ENCODE measurements at regions not wholly inside any gene's neighbourhood (a gene's known extent, or its start where the extent isn't known, plus 50 kb on each side); places are given as distances from the start of the nearest gene placed in this dataset.

DNA sequence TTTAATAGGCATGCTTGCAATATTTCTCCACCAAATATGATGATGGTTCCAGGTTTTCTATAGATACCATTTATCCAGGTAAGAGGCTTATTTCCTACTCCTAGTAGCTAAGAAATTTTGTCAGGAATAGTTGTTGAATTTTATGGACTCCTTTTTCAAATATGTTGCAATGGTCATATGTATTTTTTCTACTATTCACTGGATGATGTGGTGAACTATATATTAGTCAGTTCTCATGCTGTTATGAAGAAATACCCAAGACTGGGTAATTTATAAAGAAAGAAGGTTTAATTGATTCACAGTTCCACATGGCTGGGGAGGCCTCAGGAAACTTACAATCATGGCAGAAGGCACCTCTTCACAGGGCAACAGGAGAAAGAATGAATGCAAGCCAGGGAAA, 141.1 kb upstream of the NR3C1 start:
- Histone ChIP-seq H3K9me3 (ENCODE audit: control insufficient read depth in 2 of 3, insufficient read depth in 1 of 3, low read length in 3 of 3) (no peaks in the 10 kb centered on the region), H3K4me1 (ENCODE audit: control insufficient read depth in 2 of 3, insufficient read depth in 2 of 3, low read depth in 1 of 3, low read length in 3 of 3) (no peaks in the 10 kb centered on the region), H3K4me3 (ENCODE audit: low read length in 3 of 3) (no peak overlapping the region), H3K9ac (ENCODE audit: low read length in 3 of 3) (no peak overlapping the region), H3K27me3 (ENCODE audit: control insufficient read depth, insufficient read depth, low read length) (no peaks in the 10 kb centered on the region), H3K27ac (ENCODE audit: low read depth in 2 of 2, low read length in 2 of 2) (no peak overlapping the region), H3K36me3 (ENCODE audit: control insufficient read depth in 2 of 3, insufficient read depth in 3 of 3, low read length in 3 of 3) (no peaks in the 10 kb centered on the region)
- TF ChIP-seq, protein P1, sequence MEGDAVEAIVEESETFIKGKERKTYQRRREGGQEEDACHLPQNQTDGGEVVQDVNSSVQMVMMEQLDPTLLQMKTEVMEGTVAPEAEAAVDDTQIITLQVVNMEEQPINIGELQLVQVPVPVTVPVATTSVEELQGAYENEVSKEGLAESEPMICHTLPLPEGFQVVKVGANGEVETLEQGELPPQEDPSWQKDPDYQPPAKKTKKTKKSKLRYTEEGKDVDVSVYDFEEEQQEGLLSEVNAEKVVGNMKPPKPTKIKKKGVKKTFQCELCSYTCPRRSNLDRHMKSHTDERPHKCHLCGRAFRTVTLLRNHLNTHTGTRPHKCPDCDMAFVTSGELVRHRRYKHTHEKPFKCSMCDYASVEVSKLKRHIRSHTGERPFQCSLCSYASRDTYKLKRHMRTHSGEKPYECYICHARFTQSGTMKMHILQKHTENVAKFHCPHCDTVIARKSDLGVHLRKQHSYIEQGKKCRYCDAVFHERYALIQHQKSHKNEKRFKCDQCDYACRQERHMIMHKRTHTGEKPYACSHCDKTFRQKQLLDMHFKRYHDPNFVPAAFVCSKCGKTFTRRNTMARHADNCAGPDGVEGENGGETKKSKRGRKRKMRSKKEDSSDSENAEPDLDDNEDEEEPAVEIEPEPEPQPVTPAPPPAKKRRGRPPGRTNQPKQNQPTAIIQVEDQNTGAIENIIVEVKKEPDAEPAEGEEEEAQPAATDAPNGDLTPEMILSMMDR (IDR thresholded peaks at IDR 0.05; ENCODE audit: borderline replicate concordance, extremely low read depth, insufficient read depth), result no peak
- no peak for DNase-seq
- intact Hi-C loops (cut with DNase I), result no loop called here
- no peak for FAIRE-seq

DNA sequence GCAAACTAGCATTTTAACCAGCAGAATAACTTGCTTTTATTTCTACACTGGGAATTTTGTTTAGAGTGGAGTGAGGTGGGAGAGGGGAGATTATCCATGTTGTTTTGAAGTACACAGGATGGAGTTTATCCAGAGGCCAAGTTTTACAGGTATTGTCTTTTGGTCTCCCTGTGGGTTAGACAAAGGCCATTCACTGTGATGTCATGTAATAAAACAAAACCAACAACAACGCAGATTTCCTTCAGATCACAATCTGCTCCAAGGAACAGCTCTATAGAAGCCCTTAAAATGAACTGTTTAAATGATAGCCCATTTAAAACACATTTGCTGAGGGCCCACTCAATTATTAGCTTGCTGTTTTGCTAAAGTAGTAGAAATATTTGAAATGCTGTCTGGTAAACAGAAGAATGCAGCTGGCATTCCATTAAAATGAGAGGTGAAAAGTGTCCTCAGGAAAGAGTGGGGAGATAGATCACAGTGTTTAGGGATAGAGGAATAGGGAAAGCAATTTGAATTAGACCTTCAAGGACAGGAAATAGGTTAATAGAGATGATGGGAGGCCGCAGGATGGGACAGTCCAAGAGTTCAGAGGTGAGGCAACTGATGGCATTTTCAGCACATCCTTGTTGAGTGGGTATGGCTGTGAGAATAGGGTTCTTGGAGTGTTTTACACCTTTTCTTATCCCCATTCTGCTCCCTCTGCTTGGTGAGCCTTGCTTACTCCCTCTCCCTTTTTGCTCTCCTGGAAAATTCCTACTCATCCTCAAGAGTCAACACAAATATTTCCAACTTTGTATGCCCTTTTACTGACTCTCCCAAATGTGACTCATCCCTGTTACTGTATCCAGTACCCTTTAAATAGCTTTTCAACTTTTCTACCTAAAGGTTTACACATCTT, 140.1 kb upstream of the NR3C1 start:
- Histone ChIP-seq H3K9ac (ENCODE audit: low read length in 3 of 3) (no peak overlapping the region), H3K36me3 (ENCODE audit: control insufficient read depth in 2 of 3, insufficient read depth in 3 of 3, low read length in 3 of 3) (no peaks in the 10 kb centered on the region), H3K9me3 (ENCODE audit: control insufficient read depth in 2 of 3, insufficient read depth in 1 of 3, low read length in 3 of 3) (peaks cover 0 to 2% (median 0%) of the 10 kb centered on the region in 3 donors), H3K27me3 (ENCODE audit: control insufficient read depth, insufficient read depth, low read length) (no peaks in the 10 kb centered on the region), H3K4me1 (ENCODE audit: control insufficient read depth in 2 of 3, insufficient read depth in 2 of 3, low read depth in 1 of 3, low read length in 3 of 3) (no peaks in the 10 kb centered on the region), H3K4me3 (ENCODE audit: low read length in 3 of 3) (no peak overlapping the region), H3K27ac (ENCODE audit: low read depth in 2 of 2, low read length in 2 of 2) (no peak overlapping the region)
- intact Hi-C loops (cut with DNase I), result no loop called here
- TF ChIP-seq, protein P1 (IDR thresholded peaks at IDR 0.05; ENCODE audit: borderline replicate concordance, extremely low read depth, insufficient read depth), result no peak
- FAIRE-seq (no peak), DNase-seq (no peak)

DNA sequence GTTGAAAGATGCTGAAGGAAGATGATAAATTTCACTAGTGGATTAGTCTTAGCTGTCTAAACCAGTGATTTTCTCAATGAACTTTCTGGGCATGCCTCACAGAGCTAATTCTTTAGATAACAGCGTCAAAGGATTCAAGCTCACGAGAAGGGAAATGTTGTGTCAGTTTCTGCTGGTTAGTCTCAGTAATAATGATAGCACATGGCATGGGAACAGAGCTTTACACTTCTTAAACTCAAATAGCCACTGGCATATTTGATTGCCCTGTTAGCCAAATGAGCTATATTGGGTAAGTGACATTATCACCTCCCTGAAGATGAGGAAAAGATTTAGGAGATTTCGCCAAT, 139.3 kb upstream of the NR3C1 start:
- no peak overlapping the region for H3K4me3 ChIP-seq (ENCODE audit: low read length in 3 of 3)
- H3K9ac ChIP-seq (ENCODE audit: low read length in 3 of 3), result no peak overlapping the region
- H3K27me3 ChIP-seq (ENCODE audit: control insufficient read depth, insufficient read depth, low read length), result no peaks in the 10 kb centered on the region
- no peaks in the 10 kb centered on the region for H3K36me3 ChIP-seq (ENCODE audit: control insufficient read depth in 2 of 3, insufficient read depth in 3 of 3, low read length in 3 of 3)
- no peaks in the 10 kb centered on the region for H3K4me1 ChIP-seq (ENCODE audit: control insufficient read depth in 2 of 3, insufficient read depth in 2 of 3, low read depth in 1 of 3, low read length in 3 of 3)
- no peak overlapping the region for H3K27ac ChIP-seq (ENCODE audit: low read depth in 2 of 2, low read length in 2 of 2)
- DNase-seq (no peak), FAIRE-seq (no peak)
- intact Hi-C loops (cut with DNase I), result no loop called here
- TF ChIP-seq, protein P1 (IDR thresholded peaks at IDR 0.05; ENCODE audit: borderline replicate concordance, extremely low read depth, insufficient read depth), result no peak
- H3K9me3 ChIP-seq (ENCODE audit: control insufficient read depth in 2 of 3, insufficient read depth in 1 of 3, low read length in 3 of 3), result peaks cover 0 to 2% (median 0%) of the 10 kb centered on the region in 3 donors

Measured in kidney (tissue), 13 donors.